ENCODE measurements at regions not wholly inside any gene's neighbourhood (a gene's known extent, or its start where the extent isn't known, plus 50 kb on each side); places are given as distances from the start of the nearest gene placed in this dataset.

- H3K4me1 ChIP-seq (ENCODE audit: insufficient read depth, insufficient read length), result no peaks in the 10 kb centered on the region
- peaks cover 2% of the 10 kb centered on the region for H3K36me3 ChIP-seq (ENCODE audit: insufficient read depth, insufficient read length, low read length)
- peak overlapping the region; percentile 88 for H3K9ac ChIP-seq (ENCODE audit: insufficient read length, low read depth)
- H3K27me3 ChIP-seq (ENCODE audit: insufficient read depth, insufficient read length), result peaks cover 21% of the 10 kb centered on the region
- TF ChIP-seq SUZ12 (IDR thresholded peaks at IDR 0.05; ENCODE audit: extremely low read depth, insufficient read depth, insufficient read length), result no peak
- peak overlapping the region; percentile 88 for H3K4me3 ChIP-seq (ENCODE audit: insufficient read length, low read depth)
- H3K9me3 ChIP-seq (ENCODE audit: insufficient read depth, low read length), result no peaks in the 10 kb centered on the region
- no peak for DNase-seq (ENCODE audit: low read depth, low spot score)
Measured at GRCh38 chr1:90850181-90850897, 133.2 kb upstream of the BARHL2 start.

- Histone ChIP-seq H3K27me3 (ENCODE audit: insufficient read depth, insufficient read length) (no peaks in the 10 kb centered on the region), H3K36me3 (ENCODE audit: insufficient read depth, insufficient read length, low read length) (peaks cover 4% of the 10 kb centered on the region), H3K4me3 (ENCODE audit: insufficient read length, low read depth) (no peak overlapping the region), H3K4me1 (ENCODE audit: insufficient read depth, insufficient read length) (peaks cover 3% of the 10 kb centered on the region), H3K9me3 (ENCODE audit: insufficient read depth, low read length) (no peaks in the 10 kb centered on the region), H3K9ac (ENCODE audit: insufficient read length, low read depth) (no peak overlapping the region)
- no peak for DNase-seq (ENCODE audit: low read depth, low spot score)
- TF ChIP-seq SUZ12 (IDR thresholded peaks at IDR 0.05; ENCODE audit: extremely low read depth, insufficient read depth, insufficient read length) (no peak), YY1 (IDR thresholded peaks at IDR 0.05; ENCODE audit: insufficient read depth, insufficient read length) (no peak), ZNF274 (IDR thresholded peaks at IDR 0.05; ENCODE audit: low read depth, low read length) (no peak)
Measured at GRCh38 chr1:90841473-90841872, 124.4 kb upstream of the BARHL2 start.

- Histone ChIP-seq H3K4me1 (ENCODE audit: insufficient read depth, insufficient read length) (peaks cover 6% of the 10 kb centered on the region), H3K4me3 (ENCODE audit: insufficient read length, low read depth) (no peak overlapping the region), H3K9me3 (ENCODE audit: insufficient read depth, low read length) (no peaks in the 10 kb centered on the region), H3K36me3 (ENCODE audit: insufficient read depth, insufficient read length, low read length) (peaks cover 4% of the 10 kb centered on the region), H3K27me3 (ENCODE audit: insufficient read depth, insufficient read length) (no peaks in the 10 kb centered on the region), H3K9ac (ENCODE audit: insufficient read length, low read depth) (no peak overlapping the region)
- DNase-seq (ENCODE audit: low read depth, low spot score), result no peak
- TF ChIP-seq YY1 (IDR thresholded peaks at IDR 0.05; ENCODE audit: insufficient read depth, insufficient read length) (no peak), ZNF274 (IDR thresholded peaks at IDR 0.05; ENCODE audit: low read depth, low read length) (no peak), SUZ12 (IDR thresholded peaks at IDR 0.05; ENCODE audit: extremely low read depth, insufficient read depth, insufficient read length) (no peak)
Measured at GRCh38 chr1:90840352-90840751, 123.2 kb upstream of the BARHL2 start.

- DNase-seq (ENCODE audit: low read depth, low spot score), result no peak
- Histone ChIP-seq H3K36me3 (ENCODE audit: insufficient read depth, insufficient read length, low read length) (peaks cover 4% of the 10 kb centered on the region), H3K4me3 (ENCODE audit: insufficient read length, low read depth) (no peak overlapping the region), H3K9me3 (ENCODE audit: insufficient read depth, low read length) (no peaks in the 10 kb centered on the region), H3K27me3 (ENCODE audit: insufficient read depth, insufficient read length) (no peaks in the 10 kb centered on the region), H3K4me1 (ENCODE audit: insufficient read depth, insufficient read length) (peaks cover 11% of the 10 kb centered on the region), H3K9ac (ENCODE audit: insufficient read length, low read depth) (no peak overlapping the region)
- TF ChIP-seq YY1 (IDR thresholded peaks at IDR 0.05; ENCODE audit: insufficient read depth, insufficient read length) (no peak), ZNF274 (IDR thresholded peaks at IDR 0.05; ENCODE audit: low read depth, low read length) (no peak), SUZ12 (IDR thresholded peaks at IDR 0.05; ENCODE audit: extremely low read depth, insufficient read depth, insufficient read length) (no peak)
Measured at GRCh38 chr1:90839323-90839722, 122.2 kb upstream of the BARHL2 start.

- Histone ChIP-seq H3K9ac (ENCODE audit: insufficient read length, low read depth) (no peak overlapping the region), H3K9me3 (ENCODE audit: insufficient read depth, low read length) (no peaks in the 10 kb centered on the region), H3K27me3 (ENCODE audit: insufficient read depth, insufficient read length) (no peaks in the 10 kb centered on the region), H3K4me1 (ENCODE audit: insufficient read depth, insufficient read length) (peaks cover 11% of the 10 kb centered on the region), H3K4me3 (ENCODE audit: insufficient read length, low read depth) (no peak overlapping the region), H3K36me3 (ENCODE audit: insufficient read depth, insufficient read length, low read length) (peaks cover 4% of the 10 kb centered on the region)
- TF ChIP-seq SUZ12 (IDR thresholded peaks at IDR 0.05; ENCODE audit: extremely low read depth, insufficient read depth, insufficient read length) (no peak), ZNF274 (IDR thresholded peaks at IDR 0.05; ENCODE audit: low read depth, low read length) (no peak), YY1 (IDR thresholded peaks at IDR 0.05; ENCODE audit: insufficient read depth, insufficient read length) (no peak)
- peak; percentile 70 for DNase-seq (ENCODE audit: low read depth, low spot score)
Measured at GRCh38 chr1:90838720-90839119, 121.6 kb upstream of the BARHL2 start.

- TF ChIP-seq SUZ12 (IDR thresholded peaks at IDR 0.05; ENCODE audit: extremely low read depth, insufficient read depth, insufficient read length) (no peak), ZNF274 (IDR thresholded peaks at IDR 0.05; ENCODE audit: low read depth, low read length) (no peak), YY1 (IDR thresholded peaks at IDR 0.05; ENCODE audit: insufficient read depth, insufficient read length) (no peak)
- H3K27me3 ChIP-seq (ENCODE audit: insufficient read depth, insufficient read length), result no peaks in the 10 kb centered on the region
- H3K9me3 ChIP-seq (ENCODE audit: insufficient read depth, low read length), result no peaks in the 10 kb centered on the region
- no peak overlapping the region for H3K9ac ChIP-seq (ENCODE audit: insufficient read length, low read depth)
- peaks cover 11% of the 10 kb centered on the region for H3K4me1 ChIP-seq (ENCODE audit: insufficient read depth, insufficient read length)
- no peak for DNase-seq (ENCODE audit: low read depth, low spot score)
- H3K36me3 ChIP-seq (ENCODE audit: insufficient read depth, insufficient read length, low read length), result peaks cover 4% of the 10 kb centered on the region
- no peak overlapping the region for H3K4me3 ChIP-seq (ENCODE audit: insufficient read length, low read depth)
Measured at GRCh38 chr1:90837420-90837819, 120.3 kb upstream of the BARHL2 start.

- no peak for DNase-seq (ENCODE audit: low read depth, low spot score)
- TF ChIP-seq YY1 (IDR thresholded peaks at IDR 0.05; ENCODE audit: insufficient read depth, insufficient read length) (no peak), SUZ12 (IDR thresholded peaks at IDR 0.05; ENCODE audit: extremely low read depth, insufficient read depth, insufficient read length) (no peak)
- Histone ChIP-seq H3K27me3 (ENCODE audit: insufficient read depth, insufficient read length) (no peaks in the 10 kb centered on the region), H3K4me3 (ENCODE audit: insufficient read length, low read depth) (no peak overlapping the region), H3K9ac (ENCODE audit: insufficient read length, low read depth) (no peak overlapping the region), H3K9me3 (ENCODE audit: insufficient read depth, low read length) (no peaks in the 10 kb centered on the region), H3K36me3 (ENCODE audit: insufficient read depth, insufficient read length, low read length) (no peaks in the 10 kb centered on the region), H3K4me1 (ENCODE audit: insufficient read depth, insufficient read length) (peaks cover 13% of the 10 kb centered on the region)
Measured at GRCh38 chr1:90836345-90836679, 119.2 kb upstream of the BARHL2 start.
